ENCODE measurements at regions not wholly inside any gene's neighbourhood (a gene's known extent, or its start where the extent isn't known, plus 50 kb on each side); places are given as distances from the start of the nearest gene placed in this dataset.
"Not testable (repeated sequence)": the region's sequence is repeated elsewhere in the genome, so short reads cannot be mapped to it uniquely, and the experiment has no call there.

DNA sequence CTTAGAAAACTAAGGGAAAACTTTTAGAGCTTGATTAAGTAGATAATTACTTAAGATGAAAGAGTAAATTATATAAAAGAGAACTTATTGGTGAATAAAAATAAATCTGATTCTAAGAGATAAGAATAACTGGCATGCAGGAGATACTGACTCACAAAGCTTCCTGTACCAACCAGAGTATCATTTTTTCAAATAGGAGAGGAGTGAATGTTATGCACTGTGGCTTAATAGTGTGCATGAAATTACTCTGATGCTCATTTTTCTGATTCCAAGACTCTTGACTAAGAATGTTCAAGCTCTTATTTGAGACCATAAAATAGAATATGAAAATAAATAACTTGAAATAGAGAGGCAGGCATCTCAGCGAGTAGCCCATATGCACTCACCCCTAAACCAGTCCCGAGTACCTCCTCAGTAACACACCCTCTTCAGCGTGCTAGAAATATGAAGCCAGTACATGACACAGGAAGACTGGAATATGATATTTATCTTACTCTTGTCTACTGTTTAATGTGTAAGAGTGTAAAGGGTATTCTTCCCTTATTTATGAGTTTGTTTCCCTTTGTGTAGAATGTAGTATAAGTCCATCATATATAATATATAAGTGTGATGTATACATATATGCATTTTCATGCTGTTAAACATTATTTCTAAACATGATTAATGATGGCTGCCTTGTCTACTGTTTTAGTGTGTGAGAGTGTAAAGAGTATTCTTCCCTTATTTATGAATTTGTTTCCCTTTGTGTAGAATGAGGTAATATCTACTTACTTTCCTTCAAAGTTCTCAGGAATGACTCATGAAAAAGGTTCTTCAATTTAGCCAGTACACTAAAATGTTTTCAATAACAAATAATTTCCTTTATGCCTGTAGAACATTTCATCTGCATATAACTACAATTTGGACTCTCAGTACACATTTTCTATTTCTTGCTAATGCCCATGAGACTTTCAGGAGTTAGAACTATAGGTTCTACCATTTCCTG is 99.2 kb upstream of the PALMD start:
- DNase-seq, result no peak

- peak; percentile 55 for DNase-seq
These were observed 96.8 kb upstream of the PALMD start for GRCh38 chr1:99548943-99549605.

DNA sequence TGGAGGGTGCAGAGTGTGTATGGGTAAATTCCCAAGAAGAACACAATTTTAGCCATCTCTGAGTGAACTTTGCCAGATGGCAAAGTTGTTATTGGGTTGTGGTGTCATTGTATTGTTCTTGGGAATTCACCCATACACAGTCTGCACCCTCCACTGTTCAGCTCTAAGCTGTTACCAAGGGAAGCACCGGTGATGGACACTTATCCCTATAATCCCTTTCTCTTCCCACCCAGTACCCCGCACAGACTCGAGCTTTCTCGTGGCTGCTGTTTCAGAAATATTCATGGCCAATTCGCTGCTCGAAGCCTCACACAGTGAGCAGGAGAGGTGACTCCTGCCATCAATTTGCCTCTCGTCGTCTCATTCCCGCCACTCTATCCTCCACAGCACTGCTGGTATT is 95.7 kb upstream of the PALMD start:
- no peak for DNase-seq

GRCh38 chr1:99551812-99552614 is 93.9 kb upstream of the PALMD start:
- DNase-seq, result no peak

- DNase-seq, result no peak
These were observed 92.6 kb upstream of the PALMD start for GRCh38 chr1:99553301-99553700.

DNA sequence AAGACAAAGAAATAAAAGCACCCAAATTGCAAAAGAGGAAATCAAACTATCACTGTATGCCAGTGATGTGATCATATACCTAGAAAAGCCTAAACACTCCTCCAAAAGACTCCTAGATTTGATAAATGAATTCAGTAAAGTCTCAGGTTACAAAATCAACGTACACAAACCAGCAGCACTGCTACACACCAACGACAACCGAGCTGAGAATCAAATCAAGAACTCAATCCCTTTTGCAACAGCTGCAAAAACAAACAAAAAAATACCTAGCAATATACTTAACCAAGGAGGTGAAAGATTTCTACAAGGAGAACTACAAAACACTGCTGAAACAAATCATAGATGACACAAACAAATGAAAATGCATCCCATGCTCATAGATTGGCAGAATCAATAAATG is 92.1 kb upstream of the PALMD start:
- not testable (repeated sequence) for DNase-seq

GRCh38 chr1:99554727-99555126 is 91.2 kb upstream of the PALMD start:
- no peak for DNase-seq

DNA sequence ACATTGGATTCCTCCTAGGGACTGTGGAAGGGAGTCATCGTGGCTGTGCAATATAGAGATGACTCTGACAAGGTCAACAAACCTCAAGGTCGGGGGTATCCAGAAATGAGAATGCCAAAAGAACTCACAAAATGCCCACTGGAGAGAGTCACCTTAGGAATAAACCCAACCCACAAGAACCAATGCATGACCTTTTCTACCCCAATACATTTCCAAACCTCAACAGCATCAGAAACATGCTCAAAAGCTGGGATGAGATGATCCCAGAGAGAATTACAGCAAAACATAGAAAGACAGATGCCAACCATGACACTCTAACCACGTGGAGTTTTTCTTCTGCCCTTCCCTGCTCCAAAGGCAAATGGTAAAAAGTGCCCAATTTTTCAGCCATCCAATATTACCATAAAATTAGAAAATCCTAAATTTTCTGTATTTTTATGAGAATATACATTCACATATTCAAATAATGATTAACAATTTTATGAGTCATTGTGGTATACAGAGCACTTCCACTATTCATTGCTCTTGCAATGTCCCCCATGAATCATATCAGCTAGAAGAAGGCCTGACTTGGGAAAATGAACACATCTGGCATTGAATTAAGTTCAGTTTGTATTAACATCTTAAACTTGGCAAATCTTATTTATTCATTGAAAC is 88.2 kb upstream of the PALMD start:
- DNase-seq, result no peak

DNA sequence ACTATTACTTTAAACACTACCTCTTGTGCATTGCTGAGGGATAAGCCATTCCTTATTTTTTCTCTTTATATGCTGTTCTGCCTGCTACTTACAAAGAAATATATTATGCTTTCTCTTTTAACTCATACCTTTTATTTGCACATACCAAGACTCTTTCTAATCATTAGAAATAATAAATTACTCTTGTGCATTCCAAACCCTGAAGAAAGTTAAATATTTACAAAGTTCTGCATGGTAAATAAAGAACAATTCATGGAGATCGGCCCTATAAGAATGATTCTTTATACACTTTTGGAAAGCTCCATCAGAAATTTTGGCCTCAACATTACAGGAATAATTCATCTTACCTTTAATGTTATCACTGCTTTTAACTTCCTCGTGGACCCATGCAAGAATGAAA is 86.7 kb upstream of the PALMD start:
- no peak for DNase-seq

GRCh38 chr1:99560207-99561040 is 85.5 kb upstream of the PALMD start:
- DNase-seq, result no peak

DNA sequence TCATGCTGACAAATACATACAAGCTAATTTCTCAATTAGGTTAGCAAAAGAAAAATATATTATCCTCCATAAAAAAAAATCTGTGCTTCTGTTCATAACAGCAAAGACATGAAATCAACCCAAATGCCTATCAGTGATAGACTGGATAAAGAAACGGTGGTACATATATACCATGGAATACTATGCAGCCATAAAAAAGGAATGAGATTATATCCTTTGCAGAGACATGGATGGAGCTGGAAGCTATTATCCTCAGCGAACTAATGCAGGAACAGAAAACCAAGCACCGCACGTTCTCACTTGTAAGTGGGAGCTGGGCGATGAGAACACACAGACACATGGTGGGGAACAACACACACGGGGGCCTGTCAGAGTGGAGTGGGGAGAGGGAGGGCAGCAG is 84.0 kb upstream of the PALMD start:
- DNase-seq, result no peak

GRCh38 chr1:99565606-99566289 is 80.2 kb upstream of the PALMD start:
- DNase-seq, result no peak

- DNase-seq, result no peak
These were observed 79.5 kb upstream of the PALMD start for GRCh38 chr1:99566290-99567021.

DNA sequence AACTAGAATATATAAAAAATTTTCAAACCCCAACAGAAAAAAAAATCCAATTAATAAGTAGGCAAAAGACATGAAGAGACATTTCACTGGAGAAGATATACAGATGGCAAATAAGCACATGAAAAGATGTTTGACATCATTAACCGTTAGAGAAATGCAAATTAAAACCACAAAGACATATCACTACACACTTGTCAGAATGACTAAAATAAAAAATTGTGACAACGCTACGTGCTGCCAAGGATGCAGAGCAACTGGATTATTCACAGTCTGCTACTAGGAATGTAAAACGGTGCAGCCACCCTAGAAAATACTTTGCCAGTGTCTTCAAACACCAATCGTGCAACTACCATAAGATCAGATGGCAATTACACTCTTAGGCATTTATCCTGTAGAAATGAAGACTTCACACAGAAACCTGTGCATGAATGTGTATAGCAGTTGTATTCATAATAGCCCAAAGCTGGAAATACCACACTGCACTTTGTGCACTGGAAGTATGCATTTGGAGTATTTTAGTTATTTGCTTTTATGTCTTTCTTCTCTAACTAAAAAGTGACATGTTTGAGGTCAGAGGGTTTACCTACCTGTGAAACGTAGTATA is 75.3 kb upstream of the PALMD start:
- DNase-seq, result no peak

DNA sequence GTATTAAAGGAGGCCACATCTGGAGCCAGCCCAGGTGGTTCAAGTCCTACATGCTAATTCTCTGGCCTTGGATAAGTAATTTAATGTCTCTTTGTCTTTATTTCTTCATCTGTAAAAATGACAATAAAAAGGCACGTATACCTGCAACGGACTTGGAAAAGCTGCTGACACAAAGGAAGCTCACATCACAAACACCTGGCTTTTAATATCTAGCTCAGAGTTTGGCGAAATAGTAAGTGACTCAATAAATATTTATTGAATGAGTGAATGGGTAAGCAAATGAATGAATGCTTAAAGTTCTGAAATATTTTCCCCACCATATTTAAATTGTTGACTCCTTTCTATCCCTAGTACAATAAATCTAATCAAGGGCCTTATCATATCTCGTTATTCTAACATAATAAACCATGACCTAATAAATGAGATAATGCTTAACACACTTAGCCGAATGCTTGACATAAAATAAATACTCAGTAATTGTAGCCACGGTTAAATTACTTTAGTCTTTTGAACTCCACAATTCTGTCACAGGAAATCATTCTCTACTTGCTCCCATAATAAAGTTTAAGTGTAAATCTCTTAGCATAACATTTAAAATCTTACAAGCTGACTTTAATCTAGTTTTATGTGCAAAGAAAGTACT is 74.7 kb upstream of the PALMD start:
- DNase-seq, result no peak

DNA sequence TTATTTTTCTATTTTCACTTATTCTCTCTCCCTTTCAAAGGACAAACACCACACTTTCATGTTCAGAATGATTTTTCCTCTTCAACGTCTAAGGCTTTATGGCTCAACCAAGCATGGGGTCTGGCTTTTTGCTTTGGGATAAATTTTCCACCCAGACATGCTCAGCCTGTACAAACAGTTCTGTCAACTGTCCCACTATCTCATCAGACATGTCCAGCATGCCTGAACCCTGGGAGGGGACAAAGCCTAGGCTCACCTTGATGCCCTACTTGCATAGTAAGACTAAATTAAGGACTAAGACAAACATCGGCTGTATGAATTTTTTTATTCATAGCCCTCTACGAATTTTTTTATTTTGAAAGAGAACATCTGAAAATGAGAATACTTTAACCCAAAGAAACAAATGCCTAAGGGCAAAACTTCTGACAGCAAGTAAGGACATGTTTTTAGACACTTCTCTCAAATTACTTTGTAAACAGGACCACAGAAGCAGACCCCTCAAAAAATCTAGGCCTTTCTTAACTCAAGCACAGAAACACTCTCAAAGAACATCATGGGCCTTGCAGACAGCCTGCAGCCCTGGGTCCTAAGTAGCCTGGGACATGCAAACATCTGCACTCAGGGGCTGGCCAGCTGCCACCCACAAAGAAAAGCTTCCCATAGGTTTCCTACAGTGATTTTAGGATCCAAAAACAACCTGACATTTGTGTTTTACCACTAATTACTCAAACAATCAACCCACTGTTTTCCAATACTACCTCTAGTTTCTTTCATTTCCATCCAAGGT is 72.3 kb upstream of the PALMD start:
- no peak for DNase-seq

DNA sequence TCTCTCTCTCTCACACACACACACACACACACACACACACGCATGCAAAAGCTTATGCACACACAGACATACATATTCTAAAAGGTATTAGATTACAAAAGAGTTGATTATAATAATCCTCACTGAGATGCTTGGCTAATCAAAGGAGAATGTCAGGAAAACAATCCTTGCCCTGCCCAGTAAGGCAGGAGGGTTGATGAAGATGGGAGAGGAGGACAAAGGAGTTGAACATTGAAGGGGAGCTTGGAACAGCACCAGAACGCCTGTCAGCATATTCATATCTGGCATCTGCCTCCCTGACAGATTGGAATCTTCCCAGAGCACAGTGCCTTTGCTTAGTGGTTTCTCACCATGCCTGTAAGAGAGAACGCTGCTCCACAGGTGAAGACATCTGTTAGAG is 68.6 kb upstream of the PALMD start:
- no peak for DNase-seq

- DNase-seq, result no peak
These were observed 66.2 kb upstream of the PALMD start for GRCh38 chr1:99579691-99580172.

- DNase-seq, result no peak
These were observed 65.5 kb upstream of the PALMD start for GRCh38 chr1:99580451-99580850.
